Cardiac fibroblast (primary cell): ENCODE measurements at regions not wholly inside any gene's neighbourhood (a gene's known extent, or its start where the extent isn't known, plus 50 kb on each side); places are given as distances from the start of the nearest gene placed in this dataset.
"Not testable (repeated sequence)": the region's sequence is repeated elsewhere in the genome, so short reads cannot be mapped to it uniquely, and the experiment has no call there.

ENCODE experiments used
- DNase-seq, 2 donors: peaks; one replicate each; pipeline versions ENCODE4 v3.0.0 to v3.0.0-alpha.2; 2010; ENCODE audit warnings: low read depth in 2 of 2
- H3K4me3 ChIP-seq, 2 donors: replicated peaks in 1 of 2; 1 replicate in 1 of 2; 2 replicates in 1 of 2; pipeline ENCODE4 v1.5.1; 2011; ENCODE audit warnings: low read depth in 2 of 2, low read length in 2 of 2, mild to moderate bottlenecking in 2 of 2, moderate library complexity in 1 of 2
- CTCF ChIP-seq: IDR thresholded peaks from one replicate; pipeline ENCODE4 v1.5.1; 2011; ENCODE audit warnings: low read depth, mild to moderate bottlenecking, low read length, inconsistent platforms

GRCh38 chr2:201542291-201542690, 90.8 kb downstream of the STRADB start:
- no peak for TF ChIP-seq CTCF
- DNase-seq: no peak
- H3K4me3 ChIP-seq: no peak overlapping the region

- H3K4me3 ChIP-seq, DNase-seq: not testable (repeated sequence)
Measured at GRCh38 chr2:201539271-201539670, 87.7 kb downstream of the STRADB start.

GRCh38 chr2:201538025-201538424, 86.5 kb downstream of the STRADB start:
- no peak for TF ChIP-seq CTCF
- H3K4me3 ChIP-seq: no peak overlapping the region
- DNase-seq: no peak

- no peak for TF ChIP-seq CTCF
- no peak overlapping the region for H3K4me3 ChIP-seq
- DNase-seq: no peak
Measured at GRCh38 chr2:201536754-201537153, 85.2 kb downstream of the STRADB start.

GRCh38 chr2:201536046-201536445, 84.5 kb downstream of the STRADB start:
- no peak for TF ChIP-seq CTCF
- no peak overlapping the region for H3K4me3 ChIP-seq
- DNase-seq: no peak

GRCh38 chr2:201532686-201533304, 81.3 kb downstream of the STRADB start:
- DNase-seq: peak; percentile 55 to 91
- TF ChIP-seq CTCF: no peak
- H3K4me3 ChIP-seq: no peak overlapping the region
